Type B pancreatic cell (in vitro differentiated cells): ENCODE measurements at regions not wholly inside any gene's neighbourhood (a gene's known extent, or its start where the extent isn't known, plus 50 kb on each side); places are given as distances from the start of the nearest gene placed in this dataset.

Source experiments
- DNase-seq: peaks from one replicate; pipeline ENCODE4 v3.0.0; 2021; ENCODE audit warnings: mixed read lengths; ENCODE audit not compliant: unreplicated experiment; ENCODE audit errors: extremely low spot score
- H3K27ac Mint-ChIP-seq: 2 replicates; pipeline ENCODE4 v1.8.0; 2021; ENCODE audit warnings: mild to moderate bottlenecking, mixed read lengths
- H3K27me3 Mint-ChIP-seq: 2 replicates; pipeline ENCODE4 v1.8.0; 2021; ENCODE audit warnings: mixed read lengths
- H3K36me3 Mint-ChIP-seq: 2 replicates; pipeline ENCODE4 v1.8.0; 2021; ENCODE audit warnings: mixed read lengths
- H3K4me1 Mint-ChIP-seq: one replicate; pipeline ENCODE4 v1.8.0; 2021; ENCODE audit warnings: mixed read lengths; ENCODE audit not compliant: unreplicated experiment
- H3K4me3 Mint-ChIP-seq: 2 replicates; pipeline ENCODE4 v1.8.0; 2021; ENCODE audit warnings: mild to moderate bottlenecking, mixed read lengths
- H3K9me3 Mint-ChIP-seq: 2 replicates; pipeline ENCODE4 v1.8.0; 2021; ENCODE audit warnings: mixed read lengths
- TF ChIP-seq, protein P1 (sequence below): fragments of 200-600 bp; sonication (generic); conservative IDR thresholded peaks from 2 replicates; pipeline ENCODE4 v1.5.0; 2021; ENCODE audit warnings: antibody characterized with exemption, mild to moderate bottlenecking

GRCh38 chr10:93245147-93245546 is 171.5 kb downstream of the CYP26A1 start:
- Mint-ChIP-seq H3K9me3 (no peaks in the 10 kb centered on the region), H3K4me3 (no peak overlapping the region), H3K4me1 (peaks cover 7% of the 10 kb centered on the region), H3K27ac (no peak overlapping the region), H3K36me3 (no peaks in the 10 kb centered on the region), H3K27me3 (peaks cover 13% of the 10 kb centered on the region)
- DNase-seq, result no peak
- TF ChIP-seq, protein P1, sequence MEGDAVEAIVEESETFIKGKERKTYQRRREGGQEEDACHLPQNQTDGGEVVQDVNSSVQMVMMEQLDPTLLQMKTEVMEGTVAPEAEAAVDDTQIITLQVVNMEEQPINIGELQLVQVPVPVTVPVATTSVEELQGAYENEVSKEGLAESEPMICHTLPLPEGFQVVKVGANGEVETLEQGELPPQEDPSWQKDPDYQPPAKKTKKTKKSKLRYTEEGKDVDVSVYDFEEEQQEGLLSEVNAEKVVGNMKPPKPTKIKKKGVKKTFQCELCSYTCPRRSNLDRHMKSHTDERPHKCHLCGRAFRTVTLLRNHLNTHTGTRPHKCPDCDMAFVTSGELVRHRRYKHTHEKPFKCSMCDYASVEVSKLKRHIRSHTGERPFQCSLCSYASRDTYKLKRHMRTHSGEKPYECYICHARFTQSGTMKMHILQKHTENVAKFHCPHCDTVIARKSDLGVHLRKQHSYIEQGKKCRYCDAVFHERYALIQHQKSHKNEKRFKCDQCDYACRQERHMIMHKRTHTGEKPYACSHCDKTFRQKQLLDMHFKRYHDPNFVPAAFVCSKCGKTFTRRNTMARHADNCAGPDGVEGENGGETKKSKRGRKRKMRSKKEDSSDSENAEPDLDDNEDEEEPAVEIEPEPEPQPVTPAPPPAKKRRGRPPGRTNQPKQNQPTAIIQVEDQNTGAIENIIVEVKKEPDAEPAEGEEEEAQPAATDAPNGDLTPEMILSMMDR, result no peak

- Mint-ChIP-seq H3K4me1 (peaks cover 7% of the 10 kb centered on the region), H3K36me3 (no peaks in the 10 kb centered on the region), H3K27ac (no peak overlapping the region), H3K4me3 (no peak overlapping the region), H3K9me3 (no peaks in the 10 kb centered on the region), H3K27me3 (peaks cover 11% of the 10 kb centered on the region)
- TF ChIP-seq, protein P1, result no peak
- DNase-seq, result no peak
These were observed 172.1 kb downstream of the CYP26A1 start for GRCh38 chr10:93245779-93246178.

DNA sequence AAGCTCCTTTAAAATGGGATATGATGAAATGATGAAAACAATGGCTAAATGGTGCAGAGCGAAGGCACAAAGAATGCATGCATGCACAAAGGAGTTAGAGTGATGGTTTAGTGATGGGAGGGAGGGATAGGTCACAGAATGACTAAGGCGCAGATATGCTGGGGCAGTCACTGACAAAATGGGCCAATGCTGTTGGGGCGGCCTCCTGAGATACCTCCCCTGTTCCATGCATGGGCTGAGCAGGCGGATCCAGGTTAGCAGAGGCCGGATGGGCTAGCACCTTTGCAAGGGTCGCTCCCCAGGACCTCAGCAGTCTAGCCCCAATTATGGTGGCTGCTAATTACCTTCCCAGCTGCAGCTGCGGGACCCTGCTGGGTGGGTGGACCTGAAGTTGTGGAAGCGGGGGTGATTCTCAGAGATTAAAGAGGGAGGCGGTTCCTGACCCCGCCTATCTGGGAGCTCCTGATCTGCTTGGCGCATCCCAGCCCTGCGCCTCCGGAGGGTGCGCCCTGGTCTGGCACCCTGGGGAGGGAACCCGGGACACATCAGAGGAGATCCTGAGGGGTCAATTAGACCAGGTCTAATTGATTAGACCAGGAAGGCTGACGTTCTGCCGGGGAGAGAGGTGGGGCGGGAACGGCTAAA is 175.0 kb downstream of the CYP26A1 start:
- Mint-ChIP-seq H3K4me3 (no peak overlapping the region), H3K9me3 (no peaks in the 10 kb centered on the region), H3K4me1 (peaks cover 7% of the 10 kb centered on the region), H3K36me3 (no peaks in the 10 kb centered on the region), H3K27ac (no peak overlapping the region), H3K27me3 (peaks cover 6% of the 10 kb centered on the region)
- TF ChIP-seq, protein P1, result no peak
- DNase-seq, result no peak

GRCh38 chr10:93250010-93250409 is 176.3 kb downstream of the CYP26A1 start:
- Mint-ChIP-seq H3K27me3 (peaks cover 2% of the 10 kb centered on the region), H3K27ac (no peak overlapping the region), H3K4me3 (no peak overlapping the region), H3K36me3 (no peaks in the 10 kb centered on the region), H3K9me3 (no peaks in the 10 kb centered on the region), H3K4me1 (peaks cover 7% of the 10 kb centered on the region)
- TF ChIP-seq, protein P1, result no peak
- no peak for DNase-seq

GRCh38 chr10:93254180-93254853 is 180.6 kb downstream of the CYP26A1 start:
- Mint-ChIP-seq H3K4me3 (no peak overlapping the region), H3K27me3 (peaks cover 3% of the 10 kb centered on the region), H3K4me1 (no peaks in the 10 kb centered on the region), H3K36me3 (no peaks in the 10 kb centered on the region), H3K27ac (no peak overlapping the region), H3K9me3 (no peaks in the 10 kb centered on the region)
- no peak for DNase-seq
- TF ChIP-seq, protein P1, result no peak
